Endothelial cell of umbilical vein (primary cell): ENCODE measurements at regions not wholly inside any gene's neighbourhood (a gene's known extent, or its start where the extent isn't known, plus 50 kb on each side); places are given as distances from the start of the nearest gene placed in this dataset.

Source experiments
- BruUV-seq: library from RNA; stranded (reverse); fragments of 400-500 nt; replicated peaks from 2 replicates; lab custom pipeline; 2021; lab: Mats Ljungman, UMichigan
- CTCF ChIA-PET: fragments of 300-600, 350-600 bp; sonication (Branson Sonifier 250); formaldehyde crosslinking; loops from one replicate; lab custom pipeline; 2021; ENCODE audit warnings: antibody characterized with exemption, inconsistent platforms; lab: Charles Lee
- POLR2A ChIA-PET: fragments of 300-600, 350-600 bp; sonication (Branson Sonifier 250); formaldehyde crosslinking; loops from one replicate; lab custom pipeline; 2021; ENCODE audit warnings: antibody characterized with exemption, inconsistent platforms; lab: Charles Lee
- DNase-seq: peaks from one replicate; pipeline ENCODE4 v3.0.0-alpha.2; 2011; ENCODE audit warnings: low read depth, low spot score
- FAIRE-seq: peaks from 2 replicates; lab custom pipeline; 2011; peaks lifted over from hg19 to GRCh38; lab: Jason Lieb, UNC
- H2AFZ ChIP-seq: 2 replicates; pipeline ENCODE4 v1.6.0; 2012; ENCODE audit warnings: low read depth, low read length, control low read depth, inconsistent platforms
- H3K27ac ChIP-seq: 2 replicates; pipeline ENCODE4 v1.5.1; 2011; ENCODE audit warnings: low read depth, mild to moderate bottlenecking, control low read depth, low read length, moderate library complexity; ENCODE audit not compliant: insufficient read depth
- H3K27me3 ChIP-seq, 2 experiments: 2 replicates each; pipeline versions ENCODE4 v1.6.0 to v1.6.1; 2011; ENCODE audit warnings: low read length in 2 of 2, mixed read lengths in 1 of 2; ENCODE audit not compliant: control insufficient read depth in 2 of 2, insufficient read depth in 2 of 2
- H3K36me3 ChIP-seq, 2 experiments: 2 replicates in 1 of 2; 3 replicates in 1 of 2; pipeline ENCODE4 v1.5.1; 2011; ENCODE audit warnings: low read length in 2 of 2, mild to moderate bottlenecking in 1 of 2, moderate library complexity in 1 of 2; ENCODE audit not compliant: control insufficient read depth in 2 of 2, insufficient read depth in 2 of 2; ENCODE audit errors: extremely low read depth in 1 of 2
- H3K4me1 ChIP-seq: 3 replicates; pipeline ENCODE4 v1.5.1; 2011; ENCODE audit warnings: mild to moderate bottlenecking, low read length; ENCODE audit not compliant: control insufficient read depth, insufficient read depth; ENCODE audit errors: extremely low read depth
- H3K4me2 ChIP-seq: 2 replicates; pipeline ENCODE4 v1.6.1; 2011; ENCODE audit warnings: low read length, control low read depth, mixed read lengths; ENCODE audit not compliant: insufficient read depth
- H3K4me3 ChIP-seq, 3 experiments: fragments of 200-600 bp in 1 of 3; sonication (generic), shearing (Covaris generic) in 1 of 3; replicated peaks in 1 of 3; 2 replicates each; pipeline ENCODE4 v1.5.1; 2011 to 2016; ENCODE audit warnings: control low read depth in 3 of 3, low read length in 3 of 3, mild to moderate bottlenecking in 2 of 3, inconsistent platforms in 1 of 3, low read depth in 1 of 3, moderate library complexity in 1 of 3; ENCODE audit not compliant: insufficient read depth in 1 of 3
- H3K79me2 ChIP-seq: 2 replicates; pipeline ENCODE4 v1.6.0; 2012; ENCODE audit warnings: low read length, inconsistent platforms; ENCODE audit not compliant: control insufficient read depth, insufficient read depth
- H3K9ac ChIP-seq: replicated peaks from 2 replicates; pipeline ENCODE3; 2011; ENCODE audit warnings: low read length, control low read depth; ENCODE audit not compliant: insufficient read depth; ENCODE audit errors: extremely low read depth
- H3K9me1 ChIP-seq: replicated peaks from 3 replicates; pipeline ENCODE4 v1.6.0; 2011; ENCODE audit warnings: mild to moderate bottlenecking, low read length; ENCODE audit not compliant: control insufficient read depth, insufficient read depth; ENCODE audit errors: extremely low read depth
- H3K9me3 ChIP-seq: replicated peaks from 2 replicates; pipeline ENCODE4 v1.5.1; 2012; ENCODE audit warnings: low read length, inconsistent platforms; ENCODE audit not compliant: control insufficient read depth, insufficient read depth
- H4K20me1 ChIP-seq: replicated peaks from 2 replicates; pipeline ENCODE3; 2011; ENCODE audit warnings: mild to moderate bottlenecking, low read length; ENCODE audit not compliant: control insufficient read depth, insufficient read depth; ENCODE audit errors: extremely low read depth
- CTCF ChIP-seq, 2 donors: IDR thresholded peaks; 1 replicate in 1 of 2; 2 replicates in 1 of 2; pipeline ENCODE4 v1.5.1; 2011; ENCODE audit warnings: low read length in 2 of 2, mild to moderate bottlenecking in 2 of 2, moderate library complexity in 2 of 2, control low read depth in 1 of 2, inconsistent platforms in 1 of 2, low read depth in 1 of 2; ENCODE audit not compliant: insufficient read depth in 1 of 2; ENCODE audit errors: extremely low read depth in 1 of 2
- EZH2 ChIP-seq: IDR thresholded peaks from 2 replicates; pipeline ENCODE4 v1.6.1; 2012; ENCODE audit warnings: borderline replicate concordance, low read depth, mild to moderate bottlenecking, moderate library complexity, low read length, inconsistent platforms; ENCODE audit not compliant: severe bottlenecking
- FOS ChIP-seq: IDR thresholded peaks from 2 replicates; pipeline ENCODE4 v1.6.1; 2011; ENCODE audit warnings: mild to moderate bottlenecking, low read length, moderate library complexity, borderline replicate concordance; ENCODE audit not compliant: insufficient read depth
- GATA2 ChIP-seq: IDR thresholded peaks from 2 replicates; pipeline ENCODE4 v1.7.0; 2011; ENCODE audit warnings: low read depth, mild to moderate bottlenecking, moderate library complexity, mixed read lengths, low read length; ENCODE audit not compliant: insufficient read length, insufficient read depth
- JUN ChIP-seq: IDR thresholded peaks from 2 replicates; pipeline ENCODE4 v1.6.1; 2011; ENCODE audit warnings: borderline replicate concordance, low read depth; ENCODE audit not compliant: insufficient read length, insufficient read depth
- MAX ChIP-seq: IDR thresholded peaks from 2 replicates; pipeline ENCODE4 v1.6.1; 2011; ENCODE audit not compliant: insufficient read depth, insufficient read length
- MYC ChIP-seq: IDR thresholded peaks from one replicate; pipeline ENCODE4 v1.6.1; 2011; ENCODE audit warnings: mild to moderate bottlenecking, low read depth, low read length
- POLR2A ChIP-seq: IDR thresholded peaks from 2 replicates; pipeline ENCODE4 v1.6.1; 2012; ENCODE audit warnings: low read depth, mild to moderate bottlenecking, control low read depth, low read length
- POLR2AphosphoS5 ChIP-seq: IDR thresholded peaks from 2 replicates; pipeline ENCODE4 v1.6.1; 2012; ENCODE audit warnings: low read depth, mild to moderate bottlenecking, control low read depth, low read length, moderate library complexity; ENCODE audit not compliant: insufficient read depth
- dilution Hi-C: fragments of 300-500 bp; cut with MboI; formaldehyde crosslinking; loops from one replicate; pipeline ENCODE4 v1.15.0; 2019; ENCODE audit warnings: low sequenced_read_pairs; ENCODE audit not compliant: extremely low pct_ligation_motif_present
- intact Hi-C: fragments of 100-400 bp; cut with micrococcal nuclease; formaldehyde crosslinking; loops from one replicate; pipeline ENCODE4 v1.10.0; 2022

GRCh38 chr5:66415208-66415607 lies 181.0 kb upstream of the MAST4 start:
- ChIA-PET POLR2A (no interaction called here), CTCF (no interaction called here)
- BruUV-seq: no TSS peak
- no peak overlapping the region for H3K4me2 ChIP-seq
- DNase-seq: peak; percentile 7
- H3K9me1 ChIP-seq: no peaks in the 10 kb centered on the region
- FAIRE-seq: peak; percentile 12
- H3K9me3 ChIP-seq: no peaks in the 10 kb centered on the region
- no peaks in the 10 kb centered on the region for H3K79me2 ChIP-seq
- intact Hi-C loops: no loop called here
- dilution Hi-C loops: no loop called here
- no peaks in the 10 kb centered on the region for H3K36me3 ChIP-seq
- no peaks in the 10 kb centered on the region for H4K20me1 ChIP-seq
- no peak overlapping the region for H3K4me3 ChIP-seq
- no peak overlapping the region for H3K9ac ChIP-seq
- H3K27ac ChIP-seq: no peak overlapping the region
- no peak for TF ChIP-seq FOS
- no peak for TF ChIP-seq MYC
- no peak for TF ChIP-seq POLR2AphosphoS5
- no peak for TF ChIP-seq JUN
- TF ChIP-seq CTCF (IDR thresholded peaks at IDR 0.05; ENCODE audit: extremely low read depth in 1 of 2, insufficient read depth in 1 of 2, low read depth in 1 of 2, low read length in 2 of 2): no peak
- no peak for TF ChIP-seq EZH2
- TF ChIP-seq MAX: no peak
- no peak for TF ChIP-seq POLR2A
- TF ChIP-seq GATA2: no peak
- no peaks in the 10 kb centered on the region for H3K27me3 ChIP-seq
- no peak overlapping the region for H2AFZ ChIP-seq
- H3K4me1 ChIP-seq: no peaks in the 10 kb centered on the region
